NB4 (cell line): ENCODE measurements at regions not wholly inside any gene's neighbourhood (a gene's known extent, or its start where the extent isn't known, plus 50 kb on each side); places are given as distances from the start of the nearest gene placed in this dataset.

Experiments used
- CTCF ChIP-seq: IDR thresholded peaks from one replicate; pipeline ENCODE4 v1.5.1; 2012; ENCODE audit warnings: low read depth, low read length
- MAX ChIP-seq: IDR thresholded peaks from 2 replicates; pipeline ENCODE4 v1.6.1; 2011; ENCODE audit warnings: low read depth, low read length
- MYC ChIP-seq: IDR thresholded peaks from 2 replicates; pipeline ENCODE4 v1.6.1; 2011; ENCODE audit warnings: low read depth, low read length
- POLR2A ChIP-seq: IDR thresholded peaks from 2 replicates; pipeline ENCODE4 v1.6.1; 2011; ENCODE audit warnings: mild to moderate bottlenecking; ENCODE audit not compliant: insufficient read length; ENCODE audit errors: extremely low read depth

DNA sequence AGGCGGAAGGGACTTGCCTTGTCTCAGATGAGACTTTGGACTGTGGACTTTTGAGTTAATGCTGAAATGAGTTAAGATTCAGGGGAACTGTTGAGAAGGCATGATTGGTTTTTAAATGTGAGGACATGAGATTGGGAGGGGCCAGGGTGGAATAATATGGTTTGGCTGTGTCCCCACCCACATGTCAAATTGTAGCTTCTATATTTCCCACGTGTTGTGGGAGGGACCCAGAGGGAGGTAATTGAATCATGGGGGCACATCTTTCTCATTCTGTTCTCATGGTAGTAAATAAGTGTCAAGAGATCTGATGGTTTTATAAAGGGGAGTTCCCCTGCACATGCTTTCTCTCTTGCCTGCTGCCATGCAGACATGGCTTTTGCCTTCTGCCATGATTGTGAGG is 89.2 kb downstream of the CGGBP1 start:
- TF ChIP-seq CTCF, result no peak
- TF ChIP-seq POLR2A, result no peak
- no peak for TF ChIP-seq MAX
- no peak for TF ChIP-seq MYC
